ENCODE measurements at regions not wholly inside any gene's neighbourhood (a gene's known extent, or its start where the extent isn't known, plus 50 kb on each side); places are given as distances from the start of the nearest gene placed in this dataset.

DNA sequence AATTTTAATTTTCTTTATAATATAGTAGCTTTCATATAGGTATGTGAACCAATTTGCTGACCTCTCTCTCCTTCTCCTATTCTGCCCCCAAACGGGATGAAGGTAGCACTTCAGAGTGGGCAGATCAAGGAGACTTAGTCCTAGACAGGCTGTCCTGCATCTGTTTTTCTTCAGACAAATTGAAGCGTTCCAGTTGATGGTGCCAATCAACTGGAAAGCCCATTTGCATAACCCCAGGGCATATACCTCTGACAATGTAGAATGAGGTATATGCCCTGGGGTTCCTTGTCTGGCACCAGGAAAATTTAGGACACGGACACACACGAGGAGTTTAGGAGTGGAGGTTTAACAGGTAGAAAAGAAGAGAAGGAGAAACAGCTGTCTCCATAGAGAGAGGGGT, 502.9 kb downstream of the HTR7 start:
- WGBS, 2 experiments (ENCODE audit: insufficient coverage in 2 of 2) = 90% methylated on average over 3 to 4 of the region's 4 CpGs
- Histone ChIP-seq H3K36me3 (ENCODE audit: control insufficient read depth, insufficient read depth, low read length) (no peaks in the 10 kb centered on the region), H3K27ac (ENCODE audit: low read depth, low read length, severe bottlenecking) (no peak overlapping the region), H3K4me1 (ENCODE audit: control insufficient read depth, insufficient read depth, low read length, poor library complexity, severe bottlenecking) (no peaks in the 10 kb centered on the region), H3K4me3 (ENCODE audit: extremely low read depth, insufficient read depth, low read length, poor library complexity, severe bottlenecking) (no peak overlapping the region), H3K9me3 (ENCODE audit: control insufficient read depth, low read length) (no peaks in the 10 kb centered on the region)

DNA sequence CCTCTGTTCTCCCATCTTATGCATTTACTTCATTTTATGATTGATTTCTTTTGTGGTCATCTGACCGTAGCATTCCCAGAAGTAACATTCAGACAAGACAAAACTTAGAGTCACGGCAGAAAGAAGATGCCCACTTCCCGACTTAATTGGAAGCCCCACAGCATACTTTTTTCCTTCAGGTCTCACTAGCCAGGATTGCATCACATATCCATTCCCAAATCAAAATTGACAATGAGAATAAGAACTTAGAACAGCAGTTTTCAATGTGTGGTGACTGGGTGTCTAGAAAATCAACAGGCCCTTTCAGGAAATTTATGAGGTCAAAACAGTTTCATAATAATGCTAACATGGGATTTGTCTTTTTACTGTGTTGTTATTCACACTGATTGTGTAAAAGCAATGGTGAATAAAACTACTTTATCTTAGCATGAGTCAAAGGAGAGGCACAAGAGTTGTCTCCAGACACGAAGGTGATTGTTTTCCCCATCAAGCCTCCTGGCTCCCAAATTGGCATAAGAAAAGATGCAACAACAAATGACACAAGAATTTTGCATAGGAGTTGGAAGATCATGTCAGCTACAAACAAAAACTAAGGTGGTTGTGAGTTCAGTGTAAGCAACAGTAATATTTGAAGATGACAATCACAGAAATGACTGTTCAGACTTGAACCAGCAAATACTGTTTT, 493.9 kb downstream of the HTR7 start:
- H3K9me3 ChIP-seq (ENCODE audit: control insufficient read depth, low read length) = no peaks in the 10 kb centered on the region
- 69 to 90% methylated on average over 2 to 3 of the region's 4 CpGs for WGBS, 2 experiments (ENCODE audit: insufficient coverage in 2 of 2)
- H3K36me3 ChIP-seq (ENCODE audit: control insufficient read depth, insufficient read depth, low read length) = no peaks in the 10 kb centered on the region
- no peak overlapping the region for H3K27ac ChIP-seq (ENCODE audit: low read depth, low read length, severe bottlenecking)
- no peak overlapping the region for H3K4me3 ChIP-seq (ENCODE audit: extremely low read depth, insufficient read depth, low read length, poor library complexity, severe bottlenecking)
- no peaks in the 10 kb centered on the region for H3K4me1 ChIP-seq (ENCODE audit: control insufficient read depth, insufficient read depth, low read length, poor library complexity, severe bottlenecking)

GRCh38 chr10:90372451-90372850, 485.4 kb downstream of the HTR7 start:
- H3K36me3 ChIP-seq (ENCODE audit: control insufficient read depth, insufficient read depth, low read length) = no peaks in the 10 kb centered on the region
- WGBS, 2 experiments (ENCODE audit: insufficient coverage in 2 of 2) = 94 to 100% methylated on average over 1 to 2 of the region's 2 CpGs
- no peaks in the 10 kb centered on the region for H3K4me1 ChIP-seq (ENCODE audit: control insufficient read depth, insufficient read depth, low read length, poor library complexity, severe bottlenecking)
- H3K9me3 ChIP-seq (ENCODE audit: control insufficient read depth, low read length) = no peaks in the 10 kb centered on the region
- no peak overlapping the region for H3K27ac ChIP-seq (ENCODE audit: low read depth, low read length, severe bottlenecking)
- H3K4me3 ChIP-seq (ENCODE audit: extremely low read depth, insufficient read depth, low read length, poor library complexity, severe bottlenecking) = no peak overlapping the region

- Histone ChIP-seq H3K9me3 (ENCODE audit: control insufficient read depth, low read length) (no peaks in the 10 kb centered on the region), H3K36me3 (ENCODE audit: control insufficient read depth, insufficient read depth, low read length) (no peaks in the 10 kb centered on the region), H3K27ac (ENCODE audit: low read depth, low read length, severe bottlenecking) (no peak overlapping the region), H3K4me3 (ENCODE audit: extremely low read depth, insufficient read depth, low read length, poor library complexity, severe bottlenecking) (no peak overlapping the region), H3K4me1 (ENCODE audit: control insufficient read depth, insufficient read depth, low read length, poor library complexity, severe bottlenecking) (no peaks in the 10 kb centered on the region)
- no CpG with 5 or more reads among the region's 1 CpG for WGBS, 2 experiments (ENCODE audit: insufficient coverage in 2 of 2)
Observed at GRCh38 chr10:90373911-90374310, 483.9 kb downstream of the HTR7 start.

DNA sequence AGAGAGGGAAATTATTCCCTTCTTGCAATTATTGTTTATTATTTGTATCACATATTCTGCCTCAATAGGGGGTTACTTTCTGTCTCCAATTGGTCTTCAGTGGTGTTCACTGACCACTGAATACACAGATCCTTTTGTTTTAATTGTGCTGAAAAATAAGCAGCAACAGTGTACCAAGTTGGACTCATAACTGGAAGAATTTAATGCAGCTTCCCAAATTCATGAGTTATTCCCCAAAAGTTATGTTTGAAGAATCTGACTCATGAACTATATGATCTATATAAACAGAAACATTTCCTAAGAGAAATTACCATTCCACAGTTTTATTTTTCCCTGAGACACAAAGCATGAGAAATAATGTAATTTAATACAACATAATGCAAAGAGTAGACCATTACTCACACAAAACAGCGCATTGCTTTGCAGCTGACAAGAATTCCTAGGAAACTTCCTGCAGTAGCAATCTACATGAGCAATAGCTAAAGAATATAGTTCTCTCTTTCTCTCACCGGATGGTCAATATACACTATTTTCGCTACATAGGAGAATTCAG, 479.2 kb downstream of the HTR7 start:
- WGBS, 2 experiments (ENCODE audit: insufficient coverage in 2 of 2) = 94% methylated on average over 3 of the region's 3 CpGs; no CpG with 5 or more reads in 1 of the 2 experiments
- Histone ChIP-seq H3K9me3 (ENCODE audit: control insufficient read depth, low read length) (no peaks in the 10 kb centered on the region), H3K27ac (ENCODE audit: low read depth, low read length, severe bottlenecking) (no peak overlapping the region), H3K36me3 (ENCODE audit: control insufficient read depth, insufficient read depth, low read length) (no peaks in the 10 kb centered on the region), H3K4me1 (ENCODE audit: control insufficient read depth, insufficient read depth, low read length, poor library complexity, severe bottlenecking) (no peaks in the 10 kb centered on the region), H3K4me3 (ENCODE audit: extremely low read depth, insufficient read depth, low read length, poor library complexity, severe bottlenecking) (no peak overlapping the region)

DNA sequence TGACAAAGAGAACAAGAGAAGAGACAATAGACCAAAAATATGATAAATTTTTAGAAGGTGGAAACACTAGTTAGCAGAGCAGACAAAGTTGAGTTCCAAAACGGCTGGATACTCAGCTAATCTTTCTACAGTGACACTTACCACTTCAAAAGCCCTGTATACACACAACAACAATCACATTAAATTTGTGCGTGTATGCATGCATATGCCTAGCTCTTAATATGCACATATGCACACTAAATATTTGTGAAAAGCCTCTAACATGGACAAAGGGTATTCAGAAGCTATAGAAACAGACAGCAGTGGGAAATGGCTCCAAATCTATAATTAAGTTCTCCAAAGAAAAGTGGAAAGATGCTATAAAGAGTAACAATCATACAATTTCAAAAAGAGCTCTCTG, 476.4 kb downstream of the HTR7 start:
- H3K36me3 ChIP-seq (ENCODE audit: control insufficient read depth, insufficient read depth, low read length) = no peaks in the 10 kb centered on the region
- no peaks in the 10 kb centered on the region for H3K4me1 ChIP-seq (ENCODE audit: control insufficient read depth, insufficient read depth, low read length, poor library complexity, severe bottlenecking)
- no peak overlapping the region for H3K4me3 ChIP-seq (ENCODE audit: extremely low read depth, insufficient read depth, low read length, poor library complexity, severe bottlenecking)
- WGBS, 2 experiments (ENCODE audit: insufficient coverage in 2 of 2) = 76 to 83% methylated on average over 2 of the region's 2 CpGs
- no peak overlapping the region for H3K27ac ChIP-seq (ENCODE audit: low read depth, low read length, severe bottlenecking)
- H3K9me3 ChIP-seq (ENCODE audit: control insufficient read depth, low read length) = no peaks in the 10 kb centered on the region

DNA sequence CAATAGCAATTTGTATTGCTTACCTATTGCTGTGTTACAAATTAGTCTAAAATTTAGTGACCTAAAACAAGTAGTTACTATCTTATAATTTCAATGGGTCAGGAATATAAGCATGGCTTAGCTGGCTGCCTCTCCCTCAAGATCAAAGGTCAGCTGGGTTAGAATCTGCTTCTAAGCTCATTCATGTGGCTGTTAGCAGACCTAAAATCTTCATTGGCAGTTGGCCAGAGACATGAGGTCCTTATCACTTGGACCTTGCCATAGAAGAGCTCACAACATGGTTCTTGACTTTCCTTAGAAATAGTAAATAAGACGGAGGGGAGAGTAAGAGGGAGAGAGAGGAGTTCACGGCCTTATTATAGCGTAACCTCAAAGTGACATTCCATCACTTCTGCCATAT, 468.0 kb downstream of the HTR7 start:
- H3K4me1 ChIP-seq (ENCODE audit: control insufficient read depth, insufficient read depth, low read length, poor library complexity, severe bottlenecking) = no peaks in the 10 kb centered on the region
- 100% methylated on average over 1 of the region's 3 CpGs; no CpG with 5 or more reads in 1 of the 2 experiments for WGBS, 2 experiments (ENCODE audit: insufficient coverage in 2 of 2)
- no peak overlapping the region for H3K27ac ChIP-seq (ENCODE audit: low read depth, low read length, severe bottlenecking)
- H3K4me3 ChIP-seq (ENCODE audit: extremely low read depth, insufficient read depth, low read length, poor library complexity, severe bottlenecking) = no peak overlapping the region
- no peaks in the 10 kb centered on the region for H3K36me3 ChIP-seq (ENCODE audit: control insufficient read depth, insufficient read depth, low read length)
- H3K9me3 ChIP-seq (ENCODE audit: control insufficient read depth, low read length) = no peaks in the 10 kb centered on the region

DNA sequence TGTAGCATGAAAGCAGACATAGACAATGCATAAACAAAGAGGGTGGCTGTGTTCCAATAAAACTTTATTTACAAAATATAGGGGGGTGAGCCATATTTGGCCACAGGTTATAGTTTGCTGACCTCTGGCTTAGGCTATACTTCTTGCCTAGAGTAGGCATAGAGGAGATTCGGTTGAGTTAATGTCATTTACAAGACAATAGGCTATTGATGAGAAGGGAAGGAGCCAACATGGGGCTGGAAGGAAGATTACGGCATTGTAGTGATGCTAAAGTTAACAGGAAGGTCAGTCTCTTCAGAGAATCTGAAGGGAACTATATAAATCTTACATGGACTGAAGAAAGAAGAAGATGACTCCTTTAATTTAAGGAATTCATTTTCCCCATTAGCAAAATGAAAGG, 463.5 kb downstream of the HTR7 start:
- no peak overlapping the region for H3K4me3 ChIP-seq (ENCODE audit: extremely low read depth, insufficient read depth, low read length, poor library complexity, severe bottlenecking)
- no peaks in the 10 kb centered on the region for H3K4me1 ChIP-seq (ENCODE audit: control insufficient read depth, insufficient read depth, low read length, poor library complexity, severe bottlenecking)
- 38% methylated on average over 2 of the region's 2 CpGs; no CpG with 5 or more reads in 1 of the 2 experiments for WGBS, 2 experiments (ENCODE audit: insufficient coverage in 2 of 2)
- H3K36me3 ChIP-seq (ENCODE audit: control insufficient read depth, insufficient read depth, low read length) = no peaks in the 10 kb centered on the region
- H3K27ac ChIP-seq (ENCODE audit: low read depth, low read length, severe bottlenecking) = no peak overlapping the region
- H3K9me3 ChIP-seq (ENCODE audit: control insufficient read depth, low read length) = no peaks in the 10 kb centered on the region

GRCh38 chr10:90396721-90397120, 461.1 kb downstream of the HTR7 start:
- no peaks in the 10 kb centered on the region for H3K9me3 ChIP-seq (ENCODE audit: control insufficient read depth, low read length)
- no peaks in the 10 kb centered on the region for H3K36me3 ChIP-seq (ENCODE audit: control insufficient read depth, insufficient read depth, low read length)
- no peak overlapping the region for H3K27ac ChIP-seq (ENCODE audit: low read depth, low read length, severe bottlenecking)
- H3K4me1 ChIP-seq (ENCODE audit: control insufficient read depth, insufficient read depth, low read length, poor library complexity, severe bottlenecking) = no peaks in the 10 kb centered on the region
- no peak overlapping the region for H3K4me3 ChIP-seq (ENCODE audit: extremely low read depth, insufficient read depth, low read length, poor library complexity, severe bottlenecking)

GRCh38 chr10:90398566-90398965, 459.3 kb downstream of the HTR7 start:
- H3K36me3 ChIP-seq (ENCODE audit: control insufficient read depth, insufficient read depth, low read length) = no peaks in the 10 kb centered on the region
- no peaks in the 10 kb centered on the region for H3K9me3 ChIP-seq (ENCODE audit: control insufficient read depth, low read length)
- H3K4me1 ChIP-seq (ENCODE audit: control insufficient read depth, insufficient read depth, low read length, poor library complexity, severe bottlenecking) = no peaks in the 10 kb centered on the region
- H3K4me3 ChIP-seq (ENCODE audit: extremely low read depth, insufficient read depth, low read length, poor library complexity, severe bottlenecking) = no peak overlapping the region
- no peak overlapping the region for H3K27ac ChIP-seq (ENCODE audit: low read depth, low read length, severe bottlenecking)

DNA sequence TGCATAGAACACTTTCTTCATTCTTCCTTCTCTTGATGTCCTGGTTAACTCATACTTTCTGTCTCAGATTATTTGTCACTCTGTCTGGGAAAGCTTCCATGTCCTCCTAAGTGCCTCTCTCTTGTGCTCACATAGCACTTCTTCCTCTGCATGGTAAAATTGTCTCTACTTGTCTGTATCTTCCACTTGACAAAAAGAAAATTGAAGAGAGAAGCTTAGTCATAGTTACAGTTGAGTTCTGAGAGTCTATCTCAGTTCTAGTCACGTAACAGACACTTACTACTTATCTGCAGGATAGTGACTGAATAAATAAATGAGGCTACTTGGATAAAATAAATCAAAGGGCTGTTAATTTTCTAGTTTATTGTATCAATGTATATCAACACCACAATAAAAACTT, 458.1 kb downstream of the HTR7 start:
- Histone ChIP-seq H3K4me1 (ENCODE audit: control insufficient read depth, insufficient read depth, low read length, poor library complexity, severe bottlenecking) (no peaks in the 10 kb centered on the region), H3K4me3 (ENCODE audit: extremely low read depth, insufficient read depth, low read length, poor library complexity, severe bottlenecking) (no peak overlapping the region), H3K9me3 (ENCODE audit: control insufficient read depth, low read length) (no peaks in the 10 kb centered on the region), H3K27ac (ENCODE audit: low read depth, low read length, severe bottlenecking) (no peak overlapping the region), H3K36me3 (ENCODE audit: control insufficient read depth, insufficient read depth, low read length) (no peaks in the 10 kb centered on the region)
- WGBS, 2 experiments (ENCODE audit: insufficient coverage in 2 of 2) = no CpG with 5 or more reads among the region's 1 CpG

All from mesodermal cell (in vitro differentiated cells).